WERI-Rb-1 (cell line): ENCODE measurements at regions not wholly inside any gene's neighbourhood (a gene's known extent, or its start where the extent isn't known, plus 50 kb on each side); places are given as distances from the start of the nearest gene placed in this dataset.
A peak's percentile ranks its signal among the peaks of the same experiment; 100 is the strongest.

ENCODE experiments used
- DNase-seq: peaks from one replicate; pipeline ENCODE4 v3.0.0-alpha.2; 2020
- H3K27ac ChIP-seq: fragments of 250-450 bp; sonication (Bioruptor Pico); 2 replicates; pipeline ENCODE4 v1.5.1; 2020; ENCODE audit warnings: mild to moderate bottlenecking, moderate library complexity
- H3K27me3 ChIP-seq: fragments of 250-450 bp; sonication (Bioruptor Pico); 2 replicates; pipeline ENCODE4 v1.5.1; 2021; ENCODE audit warnings: mild to moderate bottlenecking, low read depth, moderate library complexity; ENCODE audit not compliant: insufficient read depth, severe bottlenecking
- H3K36me3 ChIP-seq: fragments of 250-450 bp; sonication (Bioruptor Pico); 2 replicates; pipeline ENCODE4 v1.5.1; 2020; ENCODE audit warnings: mild to moderate bottlenecking, moderate library complexity
- H3K4me3 ChIP-seq: 2 replicates; pipeline ENCODE4 v1.5.1; 2011; ENCODE audit warnings: low read depth, mild to moderate bottlenecking, control low read depth, low read length
- H3K9me3 ChIP-seq: fragments of 250-450 bp; sonication (Bioruptor Pico); 2 replicates; pipeline ENCODE4 v1.5.1; 2021; ENCODE audit warnings: mild to moderate bottlenecking, moderate library complexity; ENCODE audit not compliant: severe bottlenecking
- TF ChIP-seq, protein P1 (sequence below): IDR thresholded peaks from 2 replicates; pipeline ENCODE4 v1.5.1; 2011; ENCODE audit warnings: low read depth, mild to moderate bottlenecking, control low read depth, inconsistent platforms, low read length

DNA sequence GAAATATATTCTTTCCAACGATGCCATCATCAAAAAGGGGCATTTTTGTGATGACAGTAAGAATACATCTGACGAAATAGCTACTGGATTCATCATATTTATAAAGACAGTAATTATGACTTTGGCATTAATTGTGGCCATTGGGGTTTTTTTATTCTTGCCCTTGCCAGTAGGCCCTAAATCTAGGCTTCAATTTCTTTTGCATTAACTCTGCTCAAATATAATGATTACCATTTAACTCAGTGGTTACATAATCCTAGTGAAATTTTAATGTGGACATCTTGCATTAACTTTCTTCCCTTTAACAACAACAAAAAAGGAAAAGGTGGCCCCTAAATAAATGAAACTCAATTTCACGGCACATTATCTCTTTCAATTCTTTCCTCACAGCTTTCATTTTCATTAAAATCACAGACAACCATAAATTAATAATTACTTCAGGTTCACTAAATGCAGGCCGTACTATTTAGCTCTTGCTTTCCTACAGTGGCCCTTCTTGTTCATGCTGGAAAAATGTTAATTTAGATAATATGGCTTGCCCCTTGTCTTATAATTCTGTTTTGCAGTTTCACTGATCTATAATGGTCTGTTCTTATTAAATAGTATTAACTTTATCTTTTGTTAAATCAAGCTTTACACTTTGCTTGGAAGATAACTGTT, 615.6 kb downstream of the DACH1 start:
- DNase-seq = no peak
- Histone ChIP-seq H3K4me3 (no peak overlapping the region), H3K27ac (no peak overlapping the region), H3K27me3 (no peaks in the 10 kb centered on the region), H3K36me3 (no peaks in the 10 kb centered on the region), H3K9me3 (no peaks in the 10 kb centered on the region)
- TF ChIP-seq, protein P1, sequence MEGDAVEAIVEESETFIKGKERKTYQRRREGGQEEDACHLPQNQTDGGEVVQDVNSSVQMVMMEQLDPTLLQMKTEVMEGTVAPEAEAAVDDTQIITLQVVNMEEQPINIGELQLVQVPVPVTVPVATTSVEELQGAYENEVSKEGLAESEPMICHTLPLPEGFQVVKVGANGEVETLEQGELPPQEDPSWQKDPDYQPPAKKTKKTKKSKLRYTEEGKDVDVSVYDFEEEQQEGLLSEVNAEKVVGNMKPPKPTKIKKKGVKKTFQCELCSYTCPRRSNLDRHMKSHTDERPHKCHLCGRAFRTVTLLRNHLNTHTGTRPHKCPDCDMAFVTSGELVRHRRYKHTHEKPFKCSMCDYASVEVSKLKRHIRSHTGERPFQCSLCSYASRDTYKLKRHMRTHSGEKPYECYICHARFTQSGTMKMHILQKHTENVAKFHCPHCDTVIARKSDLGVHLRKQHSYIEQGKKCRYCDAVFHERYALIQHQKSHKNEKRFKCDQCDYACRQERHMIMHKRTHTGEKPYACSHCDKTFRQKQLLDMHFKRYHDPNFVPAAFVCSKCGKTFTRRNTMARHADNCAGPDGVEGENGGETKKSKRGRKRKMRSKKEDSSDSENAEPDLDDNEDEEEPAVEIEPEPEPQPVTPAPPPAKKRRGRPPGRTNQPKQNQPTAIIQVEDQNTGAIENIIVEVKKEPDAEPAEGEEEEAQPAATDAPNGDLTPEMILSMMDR = no peak

DNA sequence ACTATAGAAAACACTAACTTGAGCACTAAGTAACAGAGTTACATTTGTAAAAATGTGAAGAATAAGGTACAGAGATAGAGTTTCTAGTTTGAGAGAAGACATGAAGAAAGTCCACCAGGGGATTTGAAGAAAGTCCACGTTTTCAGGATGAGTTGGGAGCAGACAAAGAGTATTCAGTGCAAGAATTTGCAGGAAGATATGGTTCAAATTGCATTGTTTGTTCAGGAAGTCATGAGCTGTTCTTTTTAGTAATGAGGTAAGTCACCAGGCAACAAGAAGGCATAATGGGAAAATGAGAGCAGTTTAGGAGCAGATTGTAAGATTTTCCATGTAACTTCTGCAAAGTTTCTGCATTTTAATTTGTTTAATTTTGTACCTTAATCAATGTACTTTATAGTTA, 618.0 kb downstream of the DACH1 start:
- H3K9me3 ChIP-seq = no peaks in the 10 kb centered on the region
- H3K4me3 ChIP-seq = no peak overlapping the region
- H3K27me3 ChIP-seq = no peaks in the 10 kb centered on the region
- TF ChIP-seq, protein P1 = no peak
- H3K36me3 ChIP-seq = no peaks in the 10 kb centered on the region
- DNase-seq = no peak
- no peak overlapping the region for H3K27ac ChIP-seq

DNA sequence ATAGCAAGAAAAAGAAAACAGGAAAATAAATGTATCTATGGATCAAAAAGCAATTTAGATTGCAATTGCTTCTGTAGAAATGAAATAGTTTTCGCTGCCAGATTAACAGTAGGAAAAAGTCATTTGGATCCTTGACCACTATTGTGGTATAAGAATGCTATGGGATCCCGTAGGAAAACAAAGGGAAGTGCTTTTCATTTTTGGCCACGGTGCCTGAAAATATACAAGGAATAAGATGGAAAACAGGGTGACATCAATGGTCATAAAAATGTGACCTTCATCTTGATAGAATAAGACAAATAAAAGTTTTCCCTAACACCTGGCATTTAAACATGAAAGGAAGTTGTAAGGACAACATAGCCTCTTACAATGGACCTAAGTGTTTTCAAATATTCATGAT, 622.8 kb downstream of the DACH1 start:
- TF ChIP-seq, protein P1 = no peak
- H3K27me3 ChIP-seq = no peaks in the 10 kb centered on the region
- no peaks in the 10 kb centered on the region for H3K9me3 ChIP-seq
- no peak overlapping the region for H3K27ac ChIP-seq
- no peaks in the 10 kb centered on the region for H3K36me3 ChIP-seq
- DNase-seq = no peak
- H3K4me3 ChIP-seq = no peak overlapping the region

DNA sequence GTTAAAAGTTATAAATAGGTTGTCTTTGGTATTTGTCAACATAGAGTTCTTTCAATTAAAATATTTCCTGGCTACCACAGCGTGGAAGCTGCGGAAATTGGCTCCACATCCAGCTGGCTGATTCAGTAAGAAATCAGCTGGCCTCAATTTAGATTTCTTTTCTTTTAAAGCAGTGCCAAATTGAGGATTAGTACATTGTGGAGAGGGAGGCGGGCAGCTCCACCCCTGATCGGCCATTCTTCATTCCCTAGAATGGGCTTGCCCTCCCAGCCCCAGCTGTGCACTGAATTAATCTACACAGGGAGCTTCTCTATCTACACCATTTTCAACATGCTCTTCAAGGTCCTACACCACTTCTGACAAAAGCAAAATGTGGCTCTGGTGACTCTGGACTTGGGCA, 624.8 kb downstream of the DACH1 start:
- Histone ChIP-seq H3K9me3 (no peaks in the 10 kb centered on the region), H3K27me3 (no peaks in the 10 kb centered on the region), H3K36me3 (no peaks in the 10 kb centered on the region), H3K27ac (no peak overlapping the region), H3K4me3 (no peak overlapping the region)
- TF ChIP-seq, protein P1 = no peak
- DNase-seq = no peak

DNA sequence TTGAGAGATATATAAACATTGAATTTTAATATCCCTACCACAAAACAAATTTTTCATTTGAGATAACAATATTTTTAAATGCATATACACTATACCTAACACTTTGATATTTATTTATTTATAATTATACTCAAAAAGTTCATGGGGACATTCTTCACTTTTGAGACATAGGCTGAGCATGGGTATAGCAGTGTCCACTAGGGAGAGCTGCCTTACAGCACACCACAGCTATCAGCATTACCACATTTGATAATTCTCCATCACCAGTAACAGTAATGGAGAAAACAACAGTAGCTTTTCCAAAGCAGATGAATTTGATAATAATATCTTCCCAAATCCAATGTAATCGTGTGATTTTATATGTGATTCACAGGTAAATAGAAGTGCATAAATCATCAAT, 626.1 kb downstream of the DACH1 start:
- no peak overlapping the region for H3K27ac ChIP-seq
- H3K9me3 ChIP-seq = no peaks in the 10 kb centered on the region
- no peak overlapping the region for H3K4me3 ChIP-seq
- DNase-seq = no peak
- no peaks in the 10 kb centered on the region for H3K27me3 ChIP-seq
- TF ChIP-seq, protein P1 = peak; percentile 66
- H3K36me3 ChIP-seq = no peaks in the 10 kb centered on the region

DNA sequence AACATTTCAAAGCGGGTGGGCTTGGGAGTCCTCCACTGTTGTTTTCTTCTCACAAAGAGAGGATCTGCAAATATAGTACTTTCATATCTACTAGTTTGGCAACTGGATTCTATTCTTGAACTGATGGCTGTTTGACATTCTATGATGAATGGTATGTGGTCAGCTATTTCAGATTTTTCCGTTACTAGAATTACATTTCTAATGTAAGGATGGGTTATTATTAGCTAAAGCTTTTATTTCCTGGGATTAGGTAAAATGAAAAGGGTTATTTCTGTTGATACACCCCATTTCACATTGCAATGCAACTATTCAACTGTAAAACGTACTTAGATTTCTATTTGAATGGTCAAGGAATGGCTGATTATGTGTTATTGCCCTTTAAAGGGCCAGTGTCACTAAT, 629.7 kb downstream of the DACH1 start:
- Histone ChIP-seq H3K4me3 (no peak overlapping the region), H3K27me3 (no peaks in the 10 kb centered on the region), H3K9me3 (no peaks in the 10 kb centered on the region), H3K27ac (no peak overlapping the region), H3K36me3 (no peaks in the 10 kb centered on the region)
- no peak for DNase-seq
- TF ChIP-seq, protein P1 = no peak
